Fibroblast of mammary gland (primary cell): ENCODE measurements at regions not wholly inside any gene's neighbourhood (a gene's known extent, or its start where the extent isn't known, plus 50 kb on each side); places are given as distances from the start of the nearest gene placed in this dataset.

Experiments used
- DNase-seq: peaks from one replicate; pipeline ENCODE4 v3.0.0-alpha.2; 2010; ENCODE audit warnings: low read depth
- H3K4me3 ChIP-seq: 2 replicates; pipeline ENCODE4 v1.5.1; 2011; ENCODE audit warnings: low read depth, mild to moderate bottlenecking, low read length, moderate library complexity; ENCODE audit not compliant: control insufficient read depth
- TF ChIP-seq, protein P1 (sequence below): conservative IDR thresholded peaks from 2 replicates; pipeline ENCODE4 v1.5.1; 2011; ENCODE audit warnings: low read depth, low read length, inconsistent platforms; ENCODE audit not compliant: control insufficient read depth, insufficient read depth

DNA sequence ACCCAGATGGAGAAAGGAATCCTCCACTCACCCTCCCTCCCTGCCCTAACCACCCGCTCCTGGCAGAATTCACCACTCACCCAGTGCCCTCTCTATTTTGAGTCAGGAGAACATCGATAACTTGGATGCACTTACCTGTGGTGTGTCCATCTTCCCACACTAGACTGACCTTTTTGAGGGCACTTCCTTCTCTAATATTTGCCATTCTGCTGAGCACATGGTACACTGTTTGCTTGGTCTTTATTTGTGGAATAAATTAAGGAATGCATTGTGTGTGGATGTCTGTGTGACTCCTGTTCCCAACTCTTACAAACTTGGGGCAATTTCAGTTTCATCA lies 133.7 kb downstream of the ACKR3 start:
- TF ChIP-seq, protein P1, sequence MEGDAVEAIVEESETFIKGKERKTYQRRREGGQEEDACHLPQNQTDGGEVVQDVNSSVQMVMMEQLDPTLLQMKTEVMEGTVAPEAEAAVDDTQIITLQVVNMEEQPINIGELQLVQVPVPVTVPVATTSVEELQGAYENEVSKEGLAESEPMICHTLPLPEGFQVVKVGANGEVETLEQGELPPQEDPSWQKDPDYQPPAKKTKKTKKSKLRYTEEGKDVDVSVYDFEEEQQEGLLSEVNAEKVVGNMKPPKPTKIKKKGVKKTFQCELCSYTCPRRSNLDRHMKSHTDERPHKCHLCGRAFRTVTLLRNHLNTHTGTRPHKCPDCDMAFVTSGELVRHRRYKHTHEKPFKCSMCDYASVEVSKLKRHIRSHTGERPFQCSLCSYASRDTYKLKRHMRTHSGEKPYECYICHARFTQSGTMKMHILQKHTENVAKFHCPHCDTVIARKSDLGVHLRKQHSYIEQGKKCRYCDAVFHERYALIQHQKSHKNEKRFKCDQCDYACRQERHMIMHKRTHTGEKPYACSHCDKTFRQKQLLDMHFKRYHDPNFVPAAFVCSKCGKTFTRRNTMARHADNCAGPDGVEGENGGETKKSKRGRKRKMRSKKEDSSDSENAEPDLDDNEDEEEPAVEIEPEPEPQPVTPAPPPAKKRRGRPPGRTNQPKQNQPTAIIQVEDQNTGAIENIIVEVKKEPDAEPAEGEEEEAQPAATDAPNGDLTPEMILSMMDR, result no peak
- no peak overlapping the region for H3K4me3 ChIP-seq
- no peak for DNase-seq

DNA sequence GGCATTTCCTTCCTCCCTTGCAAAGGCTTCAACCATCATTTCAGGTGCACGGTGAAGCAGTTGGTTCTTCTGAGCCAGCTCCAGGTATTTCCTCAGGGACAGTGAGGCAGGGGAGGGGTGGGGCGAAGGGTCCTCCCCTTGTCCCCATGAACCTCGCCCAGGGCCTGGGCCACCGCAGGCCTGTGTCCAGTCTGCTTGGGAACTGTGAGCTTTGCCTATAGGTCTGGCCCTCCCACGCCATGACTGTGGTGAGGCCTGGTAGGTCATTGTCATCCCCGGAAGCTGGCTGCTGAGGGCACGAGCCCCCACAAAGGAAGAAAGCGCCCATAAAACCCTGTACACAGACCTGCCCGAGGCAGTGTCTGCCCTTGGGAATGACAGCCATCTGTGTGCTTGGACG lies 134.3 kb downstream of the ACKR3 start:
- DNase-seq, result no peak
- no peak overlapping the region for H3K4me3 ChIP-seq
- TF ChIP-seq, protein P1, result no peak

DNA sequence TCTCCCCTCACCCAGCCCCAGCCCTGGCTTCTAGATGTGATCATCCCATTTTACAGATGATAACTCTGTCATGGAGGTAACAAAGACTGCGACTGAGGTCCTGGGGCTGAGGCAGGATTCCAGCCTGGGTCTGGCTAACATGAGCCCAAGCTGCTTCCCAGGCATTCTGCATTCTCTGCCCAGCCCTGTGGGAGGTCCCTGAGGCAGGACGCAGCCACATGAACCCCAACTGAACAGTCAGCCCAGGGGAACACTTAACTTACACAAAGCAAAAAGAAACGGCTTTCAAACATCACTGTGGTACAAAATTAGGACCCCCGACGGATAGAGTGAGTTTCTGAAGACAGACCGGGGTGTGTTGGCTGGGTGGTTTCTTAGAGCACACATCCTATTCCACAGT lies 135.3 kb downstream of the ACKR3 start:
- no peak overlapping the region for H3K4me3 ChIP-seq
- no peak for DNase-seq
- TF ChIP-seq, protein P1, result no peak

DNA sequence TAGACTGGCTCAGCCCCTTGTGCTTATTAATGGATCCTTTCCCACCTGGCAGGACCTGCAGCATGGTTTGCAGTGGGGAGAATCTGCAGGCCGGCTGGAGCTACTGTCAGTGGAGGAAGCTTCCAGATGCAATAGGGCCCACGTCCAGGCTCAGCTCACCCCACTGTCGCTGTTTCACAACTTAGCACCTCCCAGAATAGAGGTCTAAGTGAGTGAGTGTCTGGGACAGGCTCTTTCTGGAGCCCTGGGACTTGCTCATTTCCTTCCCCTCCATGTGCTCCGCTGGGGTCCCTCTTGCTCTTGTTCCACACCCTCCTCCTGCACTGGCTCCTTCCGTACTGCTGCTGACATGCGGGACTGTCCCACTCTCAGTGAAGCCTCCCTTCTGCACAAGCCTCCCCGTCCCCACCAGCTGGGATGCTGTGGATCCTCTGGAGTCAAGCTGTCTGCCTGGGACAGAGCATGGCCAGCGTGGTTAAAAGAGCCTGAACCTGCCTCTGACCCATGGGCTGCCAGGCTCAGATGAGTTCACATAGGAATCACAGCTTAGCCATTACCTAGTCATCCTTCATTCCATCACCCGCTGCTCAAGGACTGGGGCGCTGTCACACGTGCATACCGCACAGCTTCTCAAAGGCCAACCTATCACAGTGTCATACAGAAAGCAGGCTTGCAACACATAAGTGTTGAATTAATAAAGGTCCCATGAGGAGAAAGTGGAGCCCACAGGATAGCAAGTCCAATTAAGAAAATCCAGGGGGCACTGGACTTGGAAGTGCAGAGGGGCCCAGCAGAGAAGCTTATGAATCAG lies 135.9 kb downstream of the ACKR3 start:
- TF ChIP-seq, protein P1, result no peak
- no peak overlapping the region for H3K4me3 ChIP-seq
- DNase-seq, result no peak

DNA sequence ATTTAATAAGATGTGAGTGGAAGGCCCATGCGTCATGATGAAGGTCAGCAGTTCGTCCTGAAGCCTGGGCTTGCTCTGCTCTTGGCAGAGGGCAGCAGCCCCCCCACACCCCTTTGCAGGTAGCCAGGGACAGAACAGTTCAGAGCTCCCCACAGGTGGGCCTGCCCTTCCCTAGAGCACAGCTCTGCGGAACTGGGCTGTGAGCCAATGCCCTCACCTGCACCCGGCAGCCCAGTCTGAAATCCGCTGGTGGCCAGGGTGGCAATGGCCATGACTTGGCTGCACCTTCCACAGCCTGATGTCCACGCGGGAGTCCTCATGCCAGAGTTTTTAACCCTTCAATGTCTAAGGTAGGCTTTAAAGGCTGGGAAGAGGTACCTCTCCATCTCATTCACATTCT lies 136.7 kb downstream of the ACKR3 start:
- TF ChIP-seq, protein P1, result no peak
- H3K4me3 ChIP-seq, result no peak overlapping the region
- no peak for DNase-seq

DNA sequence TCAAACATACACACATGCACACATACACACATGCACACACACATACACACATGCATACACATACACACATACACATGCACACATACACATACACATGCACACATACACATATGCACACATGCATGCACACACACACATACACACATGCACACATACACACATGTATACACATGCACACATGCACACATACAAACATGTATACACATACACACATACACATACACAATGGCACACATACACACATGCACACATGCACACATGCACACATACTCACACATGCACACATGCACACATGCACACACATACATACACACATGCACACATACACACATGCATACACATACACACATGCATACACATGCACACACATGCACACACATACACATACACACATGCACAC lies 137.2 kb downstream of the ACKR3 start:
- no peak for DNase-seq
- no peak overlapping the region for H3K4me3 ChIP-seq
- TF ChIP-seq, protein P1, result no peak

DNA sequence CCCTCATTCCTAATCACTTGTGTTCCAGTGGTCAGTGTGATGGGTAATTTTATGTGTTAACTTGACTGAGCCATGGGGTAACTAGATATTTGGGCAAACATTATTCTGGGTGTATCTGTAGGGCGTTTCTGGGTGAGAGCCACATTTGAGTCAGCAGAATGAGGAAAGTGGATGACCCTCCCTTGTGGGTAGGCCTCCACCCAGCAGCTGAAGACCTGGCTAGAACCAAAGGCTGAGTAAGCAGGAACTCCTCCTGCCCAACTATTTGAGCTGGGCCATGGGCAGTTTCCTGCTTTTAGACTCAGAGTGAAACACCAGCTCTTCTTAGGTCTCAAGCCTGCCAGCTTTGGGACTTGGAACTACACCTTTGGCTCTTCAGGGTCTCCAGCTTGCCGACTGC lies 141.8 kb downstream of the ACKR3 start:
- TF ChIP-seq, protein P1, result no peak
- DNase-seq, result peak; percentile 77
- no peak overlapping the region for H3K4me3 ChIP-seq
